OCI-LY7 (cell line): ENCODE measurements at regions not wholly inside any gene's neighbourhood (a gene's known extent, or its start where the extent isn't known, plus 50 kb on each side); places are given as distances from the start of the nearest gene placed in this dataset.

Experiments used
- CTCF ChIP-seq: fragments of 200-600 bp; sonication (generic); conservative IDR thresholded peaks from 2 replicates; pipeline ENCODE4 v1.5.1; 2014; ENCODE audit warnings: mild to moderate bottlenecking, antibody characterized with exemption, low read length, moderate library complexity, mixed read lengths
- EZH2phosphoT487 ChIP-seq: fragments of 200-600 bp; sonication (generic); IDR thresholded peaks from 2 replicates; pipeline ENCODE4 v1.6.1; 2018; ENCODE audit warnings: low read depth, borderline replicate concordance, mild to moderate bottlenecking, mixed run types, antibody characterized with exemption, low read length, moderate library complexity, mixed read lengths

GRCh38 chr12:86634456-86635410 is 378.5 kb upstream of the MGAT4C start:
- TF ChIP-seq CTCF (no peak), EZH2phosphoT487 (no peak)
